Liver (tissue), 3 donors: ENCODE measurements at regions not wholly inside any gene's neighbourhood (a gene's known extent, or its start where the extent isn't known, plus 50 kb on each side); places are given as distances from the start of the nearest gene placed in this dataset.

Experiments
- CTCF ChIP-seq: fragments of 150-350 bp; IDR thresholded peaks from 2 replicates; pipeline ENCODE4 v1.5.1; 2017; ENCODE audit warnings: improper control_type of control experiment, low read depth, low read length; ENCODE audit not compliant: missing input control
- SP1 ChIP-seq: IDR thresholded peaks from 2 replicates; pipeline ENCODE4 v1.6.1; 2018; ENCODE audit warnings: antibody characterized with exemption, mild to moderate bottlenecking
- YY1 ChIP-seq: IDR thresholded peaks from 2 replicates; pipeline ENCODE4 v1.6.1; 2016; ENCODE audit warnings: antibody characterized with exemption, mild to moderate bottlenecking
- donor health status: healthy.
- donor health status: healthy.

- TF ChIP-seq YY1, result no peak
- TF ChIP-seq SP1, result no peak
- no peak for TF ChIP-seq CTCF
Measured at GRCh38 chr15:81573098-81573746, 199.2 kb upstream of the TMC3 start.
